DND-41 (cell line): ENCODE measurements at regions not wholly inside any gene's neighbourhood (a gene's known extent, or its start where the extent isn't known, plus 50 kb on each side); places are given as distances from the start of the nearest gene placed in this dataset.
A peak's percentile ranks its signal among the peaks of the same experiment; 100 is the strongest.

Source experiments
- ATAC-seq: fragments of 200-7000 bp; cut with Tn5 transposase; 3 replicates; pipeline ENCODE4 v1.9.1; 2021; ENCODE audit warnings: low read depth; ENCODE audit not compliant: insufficient read depth
- DNase-seq: peaks from one replicate; pipeline ENCODE4 v3.0.0-alpha.2; 2020
- H2AFZ ChIP-seq: 2 replicates; pipeline ENCODE4 v1.6.0; 2012; ENCODE audit warnings: low read depth, low read length
- H3K27ac ChIP-seq: 2 replicates; pipeline ENCODE4 v1.5.1; 2012; ENCODE audit warnings: low read length, inconsistent platforms
- H3K27me3 ChIP-seq: fragments of 200-600 bp; sonication (generic); 2 replicates; pipeline ENCODE4 v1.6.0; 2012; ENCODE audit warnings: low read length, mild to moderate bottlenecking, inconsistent platforms; ENCODE audit not compliant: insufficient read depth, poor library complexity
- H3K36me3 ChIP-seq: 2 replicates; pipeline ENCODE4 v1.5.1; 2012; ENCODE audit warnings: low read length, inconsistent platforms; ENCODE audit not compliant: insufficient read depth
- H3K4me1 ChIP-seq: 2 replicates; pipeline ENCODE4 v1.5.1; 2012; ENCODE audit warnings: mild to moderate bottlenecking, low read length; ENCODE audit not compliant: insufficient read depth
- H3K4me2 ChIP-seq: 2 replicates; pipeline ENCODE4 v1.6.0; 2012; ENCODE audit warnings: mild to moderate bottlenecking, moderate library complexity, low read length, inconsistent platforms; ENCODE audit not compliant: insufficient read depth
- H3K4me3 ChIP-seq, 2 experiments: fragments of 200-600 bp in 1 of 2; shearing (Covaris generic) in 1 of 2; 2 replicates each; pipeline ENCODE4 v1.5.1; 2012 to 2016; ENCODE audit warnings: inconsistent platforms in 2 of 2, low read length in 2 of 2, mild to moderate bottlenecking in 2 of 2, low read depth in 1 of 2, moderate library complexity in 1 of 2
- H3K79me2 ChIP-seq: 2 replicates; pipeline ENCODE4 v1.6.0; 2012; ENCODE audit warnings: low read length, inconsistent platforms; ENCODE audit not compliant: insufficient read depth
- H3K9ac ChIP-seq: 2 replicates; pipeline ENCODE4 v1.6.0; 2012; ENCODE audit warnings: low read depth, mild to moderate bottlenecking, inconsistent platforms, low read length, moderate library complexity
- H3K9me3 ChIP-seq: 2 replicates; pipeline ENCODE4 v1.5.1; 2012; ENCODE audit warnings: low read length, moderate library complexity, mild to moderate bottlenecking, inconsistent platforms; ENCODE audit not compliant: insufficient read depth, severe bottlenecking
- H4K20me1 ChIP-seq: 2 replicates; pipeline ENCODE4 v1.6.0; 2012; ENCODE audit warnings: low read length; ENCODE audit not compliant: insufficient read depth
- CTCF ChIP-seq: IDR thresholded peaks from 2 replicates; pipeline ENCODE4 v1.5.1; 2012; ENCODE audit warnings: borderline replicate concordance, low read length, moderate library complexity, mild to moderate bottlenecking; ENCODE audit not compliant: poor library complexity, severe bottlenecking; ENCODE audit errors: extremely low read depth
- EZH2 ChIP-seq: IDR thresholded peaks from 3 replicates; pipeline ENCODE4 v1.6.1; 2012; ENCODE audit warnings: borderline replicate concordance, low read depth, mild to moderate bottlenecking, moderate library complexity, low read length, inconsistent platforms; ENCODE audit not compliant: severe bottlenecking

DNA sequence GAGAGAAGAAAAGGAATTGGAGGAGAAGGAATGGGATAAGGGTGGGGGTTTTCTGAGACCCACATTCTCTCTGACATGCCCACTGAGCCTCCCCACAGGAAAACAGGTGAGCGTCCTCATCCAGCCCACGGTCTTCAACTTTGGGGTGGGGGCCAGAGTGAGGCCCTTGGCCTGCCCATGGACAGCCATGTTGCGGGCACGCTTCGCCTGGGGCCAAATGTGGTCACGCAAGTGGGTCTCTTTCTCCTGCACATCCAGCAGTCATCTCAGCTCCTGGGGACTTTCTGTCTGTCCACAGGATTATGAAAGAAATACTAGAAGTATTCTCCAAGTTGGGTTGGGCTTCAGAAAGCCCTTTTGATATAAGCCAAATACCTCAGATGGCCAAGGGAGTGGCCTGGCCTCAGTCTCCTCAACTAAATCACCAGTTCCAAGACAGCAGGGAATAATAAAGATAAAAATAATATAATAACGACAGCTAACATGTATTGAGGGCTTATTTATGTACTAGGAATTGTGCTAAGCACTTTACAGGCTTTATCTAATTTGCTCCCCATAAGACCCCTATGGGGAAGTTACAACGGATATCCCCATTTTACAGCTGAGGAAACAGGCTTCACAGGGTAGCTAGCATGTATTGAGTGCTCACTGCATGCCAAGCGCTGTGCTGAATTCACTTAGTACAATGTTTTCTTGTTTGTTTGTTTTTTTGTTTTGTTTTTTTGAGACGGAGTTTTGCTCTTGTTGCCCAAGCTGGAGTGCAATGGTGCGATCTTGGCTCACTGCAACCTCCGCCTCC lies 57.2 kb upstream of the LBX1 start:
- Histone ChIP-seq H3K79me2 (no peaks in the 10 kb centered on the region), H3K36me3 (no peaks in the 10 kb centered on the region), H3K4me2 (no peak overlapping the region), H3K9me3 (no peaks in the 10 kb centered on the region), H4K20me1 (no peaks in the 10 kb centered on the region), H3K4me3 (no peak overlapping the region), H2AFZ (no peak overlapping the region), H3K27ac (no peak overlapping the region), H3K27me3 (peaks cover 20% of the 10 kb centered on the region), H3K9ac (no peak overlapping the region), H3K4me1 (peaks cover 4% of the 10 kb centered on the region)
- ATAC-seq (no peak), DNase-seq (no peak)
- no peak for TF ChIP-seq CTCF
- no peak for TF ChIP-seq EZH2

DNA sequence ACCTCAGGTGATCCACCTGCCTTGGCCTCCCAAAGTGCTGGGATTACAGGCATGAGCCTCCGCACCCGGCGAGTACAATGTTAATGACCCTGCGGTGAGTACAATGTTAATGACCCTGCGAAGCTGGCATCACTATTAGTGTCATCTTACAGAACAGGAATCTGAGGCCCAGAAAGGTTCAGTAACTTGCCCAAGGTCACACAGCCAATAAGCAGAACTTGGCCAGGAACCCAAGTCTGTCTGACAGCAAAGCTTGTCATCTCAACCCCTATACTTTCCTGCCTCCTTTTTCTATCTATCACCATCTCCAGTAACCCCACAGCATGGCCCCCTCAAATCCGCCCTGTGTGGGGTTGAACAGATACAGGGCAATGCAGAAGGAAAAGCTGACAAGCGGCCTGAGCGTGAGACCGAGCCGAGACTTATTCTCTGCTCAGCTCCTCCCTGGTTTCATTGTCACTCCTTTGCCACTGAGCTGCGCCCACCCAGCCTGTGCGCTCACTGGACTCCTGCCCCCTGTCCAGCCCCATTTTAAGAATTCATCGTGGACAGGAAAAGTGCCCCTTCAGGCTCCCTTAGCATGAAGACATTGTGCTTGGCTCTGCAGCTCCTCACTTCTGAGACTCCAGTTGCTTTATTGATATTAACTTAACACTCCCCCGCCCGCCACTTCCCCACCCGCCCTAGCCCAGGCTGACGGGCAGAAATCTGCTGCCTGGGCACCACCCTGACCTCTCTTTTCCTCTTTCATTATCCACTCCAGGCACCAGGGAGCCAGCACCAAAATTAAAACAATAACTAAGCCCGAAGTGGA lies 58.1 kb upstream of the LBX1 start:
- no peak overlapping the region for H3K4me3 ChIP-seq
- H2AFZ ChIP-seq, result no peak overlapping the region
- H3K4me1 ChIP-seq, result peaks cover 4% of the 10 kb centered on the region
- H3K27me3 ChIP-seq, result peaks cover 19% of the 10 kb centered on the region
- no peaks in the 10 kb centered on the region for H4K20me1 ChIP-seq
- ATAC-seq (no peak), DNase-seq (no peak)
- TF ChIP-seq EZH2, result no peak
- no peak for TF ChIP-seq CTCF
- no peak overlapping the region for H3K9ac ChIP-seq
- no peak overlapping the region for H3K27ac ChIP-seq
- no peaks in the 10 kb centered on the region for H3K9me3 ChIP-seq
- H3K36me3 ChIP-seq, result no peaks in the 10 kb centered on the region
- H3K4me2 ChIP-seq, result no peak overlapping the region
- H3K79me2 ChIP-seq, result no peaks in the 10 kb centered on the region

- Histone ChIP-seq H3K79me2 (no peaks in the 10 kb centered on the region), H3K4me2 (no peak overlapping the region), H3K9ac (no peak overlapping the region), H3K4me1 (peaks cover 4% of the 10 kb centered on the region), H3K4me3 (no peak overlapping the region), H3K27me3 (peaks cover 16% of the 10 kb centered on the region), H3K9me3 (no peaks in the 10 kb centered on the region), H4K20me1 (no peaks in the 10 kb centered on the region), H2AFZ (no peak overlapping the region), H3K36me3 (no peaks in the 10 kb centered on the region), H3K27ac (no peak overlapping the region)
- DNase-seq, result peak; percentile 9
- TF ChIP-seq EZH2, result no peak
- peak; percentile 41 for TF ChIP-seq CTCF
- ATAC-seq, result no peak
Measured at GRCh38 chr10:101287997-101288635, 58.9 kb upstream of the LBX1 start.
